ENCODE measurements at regions not wholly inside any gene's neighbourhood (a gene's known extent, or its start where the extent isn't known, plus 50 kb on each side); places are given as distances from the start of the nearest gene placed in this dataset.

DNA sequence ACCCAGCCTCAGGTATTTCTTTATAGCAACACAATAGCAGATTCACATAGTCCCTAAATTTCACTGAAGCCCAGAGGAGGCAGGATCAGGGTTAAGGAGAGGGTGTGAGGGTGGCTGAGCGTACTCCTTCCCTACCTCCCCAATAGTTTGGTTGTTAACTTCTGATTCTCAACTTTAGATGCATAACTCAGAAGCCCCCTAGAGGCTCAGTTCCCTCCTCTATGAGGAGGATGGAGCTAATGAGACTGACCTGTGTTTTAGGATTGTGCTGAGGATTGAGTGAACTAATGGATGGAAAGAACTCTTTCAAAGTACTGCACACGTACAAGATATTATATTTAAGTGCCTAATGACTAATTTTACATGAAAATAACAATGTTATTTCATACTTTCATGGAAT, 249.3 kb upstream of the SOX14 start (continued):
- TF ChIP-seq ZBTB46 (CRISPR knock-in tag; IDR thresholded peaks at IDR 0.05; ENCODE audit: borderline replicate concordance), result no peak
- TF ChIP-seq, protein P1, sequence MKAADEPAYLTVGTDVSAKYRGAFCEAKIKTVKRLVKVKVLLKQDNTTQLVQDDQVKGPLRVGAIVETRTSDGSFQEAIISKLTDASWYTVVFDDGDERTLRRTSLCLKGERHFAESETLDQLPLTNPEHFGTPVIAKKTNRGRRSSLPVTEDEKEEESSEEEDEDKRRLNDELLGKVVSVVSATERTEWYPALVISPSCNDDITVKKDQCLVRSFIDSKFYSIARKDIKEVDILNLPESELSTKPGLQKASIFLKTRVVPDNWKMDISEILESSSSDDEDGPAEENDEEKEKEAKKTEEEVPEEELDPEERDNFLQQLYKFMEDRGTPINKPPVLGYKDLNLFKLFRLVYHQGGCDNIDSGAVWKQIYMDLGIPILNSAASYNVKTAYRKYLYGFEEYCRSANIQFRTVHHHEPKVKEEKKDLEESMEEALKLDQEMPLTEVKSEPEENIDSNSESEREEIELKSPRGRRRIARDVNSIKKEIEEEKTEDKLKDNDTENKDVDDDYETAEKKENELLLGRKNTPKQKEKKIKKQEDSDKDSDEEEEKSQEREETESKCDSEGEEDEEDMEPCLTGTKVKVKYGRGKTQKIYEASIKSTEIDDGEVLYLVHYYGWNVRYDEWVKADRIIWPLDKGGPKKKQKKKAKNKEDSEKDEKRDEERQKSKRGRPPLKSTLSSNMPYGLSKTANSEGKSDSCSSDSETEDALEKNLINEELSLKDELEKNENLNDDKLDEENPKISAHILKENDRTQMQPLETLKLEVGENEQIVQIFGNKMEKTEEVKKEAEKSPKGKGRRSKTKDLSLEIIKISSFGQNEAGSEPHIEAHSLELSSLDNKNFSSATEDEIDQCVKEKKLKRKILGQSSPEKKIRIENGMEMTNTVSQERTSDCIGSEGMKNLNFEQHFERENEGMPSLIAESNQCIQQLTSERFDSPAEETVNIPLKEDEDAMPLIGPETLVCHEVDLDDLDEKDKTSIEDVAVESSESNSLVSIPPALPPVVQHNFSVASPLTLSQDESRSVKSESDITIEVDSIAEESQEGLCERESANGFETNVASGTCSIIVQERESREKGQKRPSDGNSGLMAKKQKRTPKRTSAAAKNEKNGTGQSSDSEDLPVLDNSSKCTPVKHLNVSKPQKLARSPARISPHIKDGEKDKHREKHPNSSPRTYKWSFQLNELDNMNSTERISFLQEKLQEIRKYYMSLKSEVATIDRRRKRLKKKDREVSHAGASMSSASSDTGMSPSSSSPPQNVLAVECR (CRISPR knock-in tag; IDR thresholded peaks at IDR 0.05; ENCODE audit: borderline replicate concordance), result no peak

DNA sequence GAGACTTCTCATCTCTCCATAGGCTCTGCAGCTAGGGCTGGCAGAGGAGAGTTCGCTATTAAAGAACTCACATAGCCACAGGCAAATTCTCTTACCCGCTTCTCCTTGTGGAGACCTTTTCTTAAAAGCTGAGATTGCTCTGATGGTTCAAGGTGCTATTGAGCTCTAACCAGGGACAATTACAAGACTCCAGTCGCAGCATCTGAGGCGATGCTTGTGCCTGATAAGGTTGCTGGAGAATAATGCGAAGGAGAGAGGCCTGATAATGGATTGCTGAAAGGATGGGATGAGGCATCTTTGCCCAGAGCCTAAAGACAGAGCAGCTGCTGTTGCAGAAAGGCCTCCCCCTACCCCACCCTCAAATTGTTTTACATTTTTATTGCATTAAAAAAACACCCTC, 244.5 kb upstream of the SOX14 start:
- H3K27me3 ChIP-seq (ENCODE audit: control insufficient read depth in 1 of 2, insufficient read depth in 2 of 2, low read length in 2 of 2), result no peaks in the 10 kb centered on the region
- H3K4me3 ChIP-seq (replicated peaks in 1 of 3; ENCODE audit: insufficient read depth in 1 of 3, low read depth in 2 of 3, low read length in 3 of 3), result no peak overlapping the region
- in situ Hi-C loops (cut with HindIII; ENCODE audit: extremely low pct_ligation_motif_present, low pct_unique_long_range_greater_than_20kb) (no loop called here), intact Hi-C loops (cut with micrococcal nuclease; ENCODE audit: unreplicated experiment) (no loop called here)
- POLR2A ChIA-PET, result no interaction called here
- H3K9me3 ChIP-seq (ENCODE audit: low read length), result no peaks in the 10 kb centered on the region
- no peaks in the 10 kb centered on the region for H4K20me1 ChIP-seq (ENCODE audit: insufficient read depth, low read length)
- BruUV-seq (replicated peaks), result no TSS peak
- H3K9ac ChIP-seq (ENCODE audit: insufficient read depth, low read depth, low read length), result no peak overlapping the region
- H2AFZ ChIP-seq (ENCODE audit: low read length), result no peak overlapping the region
- FAIRE-seq (no peak), ATAC-seq (no peak), DNase-seq (ENCODE audit: low spot score) (no peak)
- WGBS (ENCODE audit: low lambda C conversion rate), result 3% methylated on average over 5 of the region's 5 CpGs
- CTCF ChIA-PET (ENCODE audit: low intra/inter-chr PET ratio, low total read pairs), result no interaction called here
- H3K4me2 ChIP-seq (ENCODE audit: low read depth, low read length), result no peak overlapping the region
- H3K27ac ChIP-seq (ENCODE audit: extremely low read length, insufficient read depth, low read length), result no peak overlapping the region
- H3K79me2 ChIP-seq (ENCODE audit: insufficient read depth, low read length), result no peaks in the 10 kb centered on the region
- no peaks in the 10 kb centered on the region for H3K4me1 ChIP-seq (ENCODE audit: insufficient read depth, low read length)
- H3K36me3 ChIP-seq (replicated peaks in 1 of 2; ENCODE audit: control insufficient read depth in 1 of 2, insufficient read depth in 2 of 2, low read length in 2 of 2), result no peaks in the 10 kb centered on the region
- TF ChIP-seq ZNF567 (CRISPR knock-in tag; IDR thresholded peaks at IDR 0.05; ENCODE audit: borderline replicate concordance), result no peak
- TF ChIP-seq KDM6A (CRISPR knock-in tag; IDR thresholded peaks at IDR 0.05; ENCODE audit: low read depth), result no peak
- no peak for TF ChIP-seq MIER2 (CRISPR knock-in tag; IDR thresholded peaks at IDR 0.05)
- TF ChIP-seq RBM22 (optimal IDR thresholded peaks at IDR 0.05; ENCODE audit: low read length), result no peak
- TF ChIP-seq, protein P2, sequence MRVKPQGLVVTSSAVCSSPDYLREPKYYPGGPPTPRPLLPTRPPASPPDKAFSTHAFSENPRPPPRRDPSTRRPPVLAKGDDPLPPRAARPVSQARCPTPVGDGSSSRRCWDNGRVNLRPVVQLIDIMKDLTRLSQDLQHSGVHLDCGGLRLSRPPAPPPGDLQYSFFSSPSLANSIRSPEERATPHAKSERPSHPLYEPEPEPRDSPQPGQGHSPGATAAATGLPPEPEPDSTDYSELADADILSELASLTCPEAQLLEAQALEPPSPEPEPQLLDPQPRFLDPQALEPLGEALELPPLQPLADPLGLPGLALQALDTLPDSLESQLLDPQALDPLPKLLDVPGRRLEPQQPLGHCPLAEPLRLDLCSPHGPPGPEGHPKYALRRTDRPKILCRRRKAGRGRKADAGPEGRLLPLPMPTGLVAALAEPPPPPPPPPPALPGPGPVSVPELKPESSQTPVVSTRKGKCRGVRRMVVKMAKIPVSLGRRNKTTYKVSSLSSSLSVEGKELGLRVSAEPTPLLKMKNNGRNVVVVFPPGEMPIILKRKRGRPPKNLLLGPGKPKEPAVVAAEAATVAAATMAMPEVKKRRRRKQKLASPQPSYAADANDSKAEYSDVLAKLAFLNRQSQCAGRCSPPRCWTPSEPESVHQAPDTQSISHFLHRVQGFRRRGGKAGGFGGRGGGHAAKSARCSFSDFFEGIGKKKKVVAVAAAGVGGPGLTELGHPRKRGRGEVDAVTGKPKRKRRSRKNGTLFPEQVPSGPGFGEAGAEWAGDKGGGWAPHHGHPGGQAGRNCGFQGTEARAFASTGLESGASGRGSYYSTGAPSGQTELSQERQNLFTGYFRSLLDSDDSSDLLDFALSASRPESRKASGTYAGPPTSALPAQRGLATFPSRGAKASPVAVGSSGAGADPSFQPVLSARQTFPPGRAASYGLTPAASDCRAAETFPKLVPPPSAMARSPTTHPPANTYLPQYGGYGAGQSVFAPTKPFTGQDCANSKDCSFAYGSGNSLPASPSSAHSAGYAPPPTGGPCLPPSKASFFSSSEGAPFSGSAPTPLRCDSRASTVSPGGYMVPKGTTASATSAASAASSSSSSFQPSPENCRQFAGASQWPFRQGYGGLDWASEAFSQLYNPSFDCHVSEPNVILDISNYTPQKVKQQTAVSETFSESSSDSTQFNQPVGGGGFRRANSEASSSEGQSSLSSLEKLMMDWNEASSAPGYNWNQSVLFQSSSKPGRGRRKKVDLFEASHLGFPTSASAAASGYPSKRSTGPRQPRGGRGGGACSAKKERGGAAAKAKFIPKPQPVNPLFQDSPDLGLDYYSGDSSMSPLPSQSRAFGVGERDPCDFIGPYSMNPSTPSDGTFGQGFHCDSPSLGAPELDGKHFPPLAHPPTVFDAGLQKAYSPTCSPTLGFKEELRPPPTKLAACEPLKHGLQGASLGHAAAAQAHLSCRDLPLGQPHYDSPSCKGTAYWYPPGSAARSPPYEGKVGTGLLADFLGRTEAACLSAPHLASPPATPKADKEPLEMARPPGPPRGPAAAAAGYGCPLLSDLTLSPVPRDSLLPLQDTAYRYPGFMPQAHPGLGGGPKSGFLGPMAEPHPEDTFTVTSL (CRISPR knock-in tag; IDR thresholded peaks at IDR 0.05; ENCODE audit: borderline replicate concordance), result no peak
- TF ChIP-seq ZNF432 (CRISPR knock-in tag; IDR thresholded peaks at IDR 0.05; ENCODE audit: borderline replicate concordance), result no peak
- TF ChIP-seq ZNF619 (CRISPR knock-in tag; IDR thresholded peaks at IDR 0.05), result no peak

All from HepG2 (cell line).